ENCODE measurements at regions not wholly inside any gene's neighbourhood (a gene's known extent, or its start where the extent isn't known, plus 50 kb on each side); places are given as distances from the start of the nearest gene placed in this dataset.

- TF ChIP-seq, protein P1, sequence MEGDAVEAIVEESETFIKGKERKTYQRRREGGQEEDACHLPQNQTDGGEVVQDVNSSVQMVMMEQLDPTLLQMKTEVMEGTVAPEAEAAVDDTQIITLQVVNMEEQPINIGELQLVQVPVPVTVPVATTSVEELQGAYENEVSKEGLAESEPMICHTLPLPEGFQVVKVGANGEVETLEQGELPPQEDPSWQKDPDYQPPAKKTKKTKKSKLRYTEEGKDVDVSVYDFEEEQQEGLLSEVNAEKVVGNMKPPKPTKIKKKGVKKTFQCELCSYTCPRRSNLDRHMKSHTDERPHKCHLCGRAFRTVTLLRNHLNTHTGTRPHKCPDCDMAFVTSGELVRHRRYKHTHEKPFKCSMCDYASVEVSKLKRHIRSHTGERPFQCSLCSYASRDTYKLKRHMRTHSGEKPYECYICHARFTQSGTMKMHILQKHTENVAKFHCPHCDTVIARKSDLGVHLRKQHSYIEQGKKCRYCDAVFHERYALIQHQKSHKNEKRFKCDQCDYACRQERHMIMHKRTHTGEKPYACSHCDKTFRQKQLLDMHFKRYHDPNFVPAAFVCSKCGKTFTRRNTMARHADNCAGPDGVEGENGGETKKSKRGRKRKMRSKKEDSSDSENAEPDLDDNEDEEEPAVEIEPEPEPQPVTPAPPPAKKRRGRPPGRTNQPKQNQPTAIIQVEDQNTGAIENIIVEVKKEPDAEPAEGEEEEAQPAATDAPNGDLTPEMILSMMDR (IDR thresholded peaks at IDR 0.05), result no peak
- TF ChIP-seq POLR2A (IDR thresholded peaks at IDR 0.05), result no peak
Measured at GRCh38 chr3:59388555-59389270, 338.9 kb upstream of the CFAP20DC start.

Measured in heart left ventricle (tissue), 13 donors.